ENCODE measurements at regions not wholly inside any gene's neighbourhood (a gene's known extent, or its start where the extent isn't known, plus 50 kb on each side); places are given as distances from the start of the nearest gene placed in this dataset.

- in situ Hi-C loops (cut with MboI), result no loop called here
- Histone ChIP-seq H3K9me1 (ENCODE audit: control insufficient read depth, insufficient read depth, low read length) (no peaks in the 10 kb centered on the region), H4K20me1 (replicated peaks; ENCODE audit: control insufficient read depth, insufficient read depth, low read length) (no peaks in the 10 kb centered on the region), H3K4me3 (no peak overlapping the region), H3K4me2 (ENCODE audit: insufficient read depth, low read length) (no peak overlapping the region), H3K9me3 (replicated peaks; ENCODE audit: control insufficient read depth, insufficient read depth, low read depth, low read length) (no peaks in the 10 kb centered on the region), H3K27ac (ENCODE audit: extremely low read depth, low read depth, low read length) (no peak overlapping the region), H3K4me1 (replicated peaks in 1 of 2; ENCODE audit: control insufficient read depth in 2 of 2, insufficient read depth in 2 of 2, low read length in 2 of 2) (no peaks in the 10 kb centered on the region), H3K79me2 (ENCODE audit: control insufficient read depth, insufficient read depth, low read length) (no peaks in the 10 kb centered on the region), H2AFZ (ENCODE audit: low read depth, low read length) (no peak overlapping the region), H3K9ac (ENCODE audit: insufficient read depth in 1 of 2, low read depth in 2 of 2, low read length in 2 of 2) (no peak overlapping the region), H3K36me3 (ENCODE audit: control insufficient read depth, insufficient read depth, low read length) (no peaks in the 10 kb centered on the region), H3K27me3 (ENCODE audit: control insufficient read depth in 2 of 2, insufficient read depth in 2 of 2, low read length in 2 of 2) (no peaks in the 10 kb centered on the region)
- FAIRE-seq (no peak), ATAC-seq (peak; percentile 51), DNase-seq (ENCODE audit: extremely low read depth in 1 of 4, low spot score in 3 of 4) (peak in 1 of 4 experiments; percentile 22)
- intact Hi-C loops (cut with micrococcal nuclease), result no loop called here
- no peak for TF ChIP-seq ARID3A (IDR thresholded peaks at IDR 0.05; ENCODE audit: borderline replicate concordance, low read depth, low read length)
- TF ChIP-seq, protein P1, sequence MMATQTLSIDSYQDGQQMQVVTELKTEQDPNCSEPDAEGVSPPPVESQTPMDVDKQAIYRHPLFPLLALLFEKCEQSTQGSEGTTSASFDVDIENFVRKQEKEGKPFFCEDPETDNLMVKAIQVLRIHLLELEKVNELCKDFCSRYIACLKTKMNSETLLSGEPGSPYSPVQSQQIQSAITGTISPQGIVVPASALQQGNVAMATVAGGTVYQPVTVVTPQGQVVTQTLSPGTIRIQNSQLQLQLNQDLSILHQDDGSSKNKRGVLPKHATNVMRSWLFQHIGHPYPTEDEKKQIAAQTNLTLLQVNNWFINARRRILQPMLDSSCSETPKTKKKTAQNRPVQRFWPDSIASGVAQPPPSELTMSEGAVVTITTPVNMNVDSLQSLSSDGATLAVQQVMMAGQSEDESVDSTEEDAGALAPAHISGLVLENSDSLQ (IDR thresholded peaks at IDR 0.05), result peak; percentile 47; the same call in 1 of the 2 replicates
- CTCF ChIA-PET (ENCODE audit: low intra/inter-chr PET ratio), result no interaction called here
- POLR2A ChIA-PET, result no interaction called here
- BruUV-seq (replicated peaks), result no TSS peak
- 0% methylated on average over 3 of the region's 3 CpGs for WGBS (ENCODE audit: insufficient coverage, low coverage, missing lambda C conversion rate)
Measured at GRCh38 chr18:31233621-31234275, 71.1 kb upstream of the DSC1 start.

All from K562 (cell line).